GM21786 (cell line): ENCODE measurements at regions not wholly inside any gene's neighbourhood (a gene's known extent, or its start where the extent isn't known, plus 50 kb on each side); places are given as distances from the start of the nearest gene placed in this dataset.
"Not testable (repeated sequence)": the region's sequence is repeated elsewhere in the genome, so short reads cannot be mapped to it uniquely, and the experiment has no call there.

Source experiments
- ATAC-seq: cut with Tn5 transposase; IDR thresholded peaks from one replicate; pipeline ENCODE4 v1.9.1; 2021; ENCODE audit not compliant: unreplicated experiment

GRCh38 chr2:199040522-199040921 lies 417.2 kb downstream of the SATB2 start:
- ATAC-seq = no peak

GRCh38 chr2:199033761-199034160 lies 424.0 kb downstream of the SATB2 start:
- not testable (repeated sequence) for ATAC-seq

DNA sequence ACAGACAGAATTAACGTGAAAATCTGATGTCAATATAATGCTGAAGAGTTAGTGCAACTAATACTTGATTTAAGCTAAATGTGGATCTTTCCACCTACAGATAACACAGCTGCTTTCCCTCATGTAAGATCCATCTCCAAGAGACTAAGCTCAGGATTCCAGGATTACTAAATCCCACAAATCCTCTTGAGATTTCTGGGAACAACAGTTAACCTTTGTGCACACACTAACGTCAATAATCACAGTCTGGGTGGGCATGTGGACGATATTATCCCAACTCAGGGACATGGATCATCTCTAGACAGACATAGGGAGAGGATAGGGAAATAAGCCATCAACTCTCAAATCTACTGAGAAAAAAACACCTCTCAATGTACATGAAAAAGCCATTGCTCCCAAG lies 432.6 kb downstream of the SATB2 start:
- no peak for ATAC-seq

DNA sequence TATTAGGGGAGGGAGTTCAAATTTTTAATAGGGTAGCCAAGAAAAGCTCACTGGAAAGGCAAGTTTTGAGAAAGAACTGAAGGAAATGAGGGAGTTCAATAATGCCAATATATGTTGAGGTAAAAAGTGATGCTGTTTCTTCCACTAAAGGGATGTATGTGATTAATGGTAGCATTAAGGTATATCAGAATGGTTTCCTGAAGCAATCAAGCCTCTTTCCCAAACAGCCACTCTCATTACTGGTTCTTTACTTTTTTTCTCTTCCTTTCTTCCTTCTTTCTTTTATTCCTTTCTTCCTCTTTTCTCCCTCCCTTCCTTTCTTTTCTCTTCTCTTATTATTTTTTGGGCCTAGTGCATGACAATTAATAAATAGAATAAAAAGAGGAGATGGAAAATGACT lies 433.5 kb downstream of the SATB2 start:
- no peak for ATAC-seq

GRCh38 chr2:199019898-199020507 lies 437.7 kb downstream of the SATB2 start:
- ATAC-seq = no peak

- ATAC-seq = no peak
Observed at GRCh38 chr2:199018826-199019225, 438.9 kb downstream of the SATB2 start.

GRCh38 chr2:199015072-199015471 lies 442.7 kb downstream of the SATB2 start:
- ATAC-seq = no peak

DNA sequence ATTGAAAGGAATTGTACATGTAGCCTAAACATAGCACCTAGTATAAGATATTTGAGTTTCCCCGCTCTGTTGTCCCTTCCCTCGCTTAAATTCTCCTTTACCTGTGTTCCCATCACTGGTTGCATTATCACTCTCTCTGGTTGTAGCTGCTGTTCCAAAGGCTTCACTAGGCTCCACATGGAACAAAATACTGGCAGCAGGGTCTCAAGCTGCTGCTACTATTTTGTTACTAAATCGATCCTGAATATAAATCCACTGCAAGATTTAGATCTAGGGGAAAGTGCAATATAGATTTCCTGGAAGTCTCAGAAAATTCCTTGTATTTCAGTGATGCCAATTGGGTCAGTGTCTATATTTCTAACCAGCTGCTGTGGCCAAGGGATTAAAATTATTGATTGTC lies 443.5 kb downstream of the SATB2 start:
- ATAC-seq = no peak

DNA sequence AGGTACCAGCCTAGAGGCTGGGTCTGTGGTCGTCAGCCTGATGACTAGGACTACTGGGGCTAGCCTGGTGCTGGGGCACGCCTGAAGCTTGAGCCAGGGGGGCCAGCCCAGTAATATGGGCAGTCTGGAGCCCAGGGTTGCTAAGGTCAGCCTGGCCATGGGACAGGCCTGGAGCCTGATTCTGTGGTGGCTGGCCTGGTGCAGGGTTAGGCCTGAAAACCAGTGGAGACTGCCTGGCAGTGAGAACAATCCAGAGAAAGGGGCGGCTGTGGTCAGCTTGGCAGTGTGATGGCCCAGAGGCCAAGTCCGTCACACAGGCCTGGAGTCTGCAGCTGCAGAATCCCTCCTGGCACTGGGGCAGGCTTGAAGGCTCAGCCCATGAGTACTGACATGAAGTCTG lies 445.8 kb downstream of the SATB2 start:
- ATAC-seq = no peak

- no peak for ATAC-seq
Observed at GRCh38 chr2:198994678-198995077, 463.1 kb downstream of the SATB2 start.

DNA sequence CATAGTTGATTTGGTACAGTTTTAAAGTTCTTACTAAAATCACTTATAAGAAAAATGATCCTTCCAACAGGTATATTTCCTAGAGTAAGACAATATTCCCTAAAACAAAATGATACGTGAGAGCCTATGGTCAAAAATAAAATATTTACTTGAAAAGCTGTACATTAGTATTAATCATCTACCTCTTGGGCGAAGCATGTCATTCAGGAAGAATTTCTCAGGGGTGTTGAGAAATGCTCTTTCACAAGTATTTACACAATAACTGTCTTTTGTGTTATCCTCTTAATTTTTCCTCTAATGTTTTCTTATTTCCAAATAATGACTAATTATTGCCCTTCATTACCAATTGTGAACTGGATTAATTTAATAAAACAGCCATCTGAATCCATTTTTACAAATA lies 466.3 kb downstream of the SATB2 start:
- ATAC-seq = no peak

DNA sequence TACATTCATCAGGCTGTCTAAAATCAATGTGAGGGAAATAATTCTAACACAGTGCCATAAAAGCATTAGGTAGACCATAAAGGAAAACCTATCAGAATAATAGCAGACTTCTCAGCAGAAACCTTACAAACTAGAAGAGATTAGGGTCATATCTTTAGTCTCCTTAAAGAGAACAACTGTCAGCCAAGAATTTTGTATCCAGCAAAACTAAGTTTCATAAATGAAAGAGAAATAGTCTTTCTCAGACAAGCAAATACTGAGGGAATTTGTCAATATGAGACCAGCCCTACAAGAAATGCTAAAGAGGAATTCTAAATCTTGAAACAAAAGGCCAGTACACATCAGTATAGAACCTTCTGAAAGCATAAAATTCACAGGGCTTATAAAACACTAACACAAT lies 482.0 kb downstream of the SATB2 start:
- ATAC-seq = no peak

DNA sequence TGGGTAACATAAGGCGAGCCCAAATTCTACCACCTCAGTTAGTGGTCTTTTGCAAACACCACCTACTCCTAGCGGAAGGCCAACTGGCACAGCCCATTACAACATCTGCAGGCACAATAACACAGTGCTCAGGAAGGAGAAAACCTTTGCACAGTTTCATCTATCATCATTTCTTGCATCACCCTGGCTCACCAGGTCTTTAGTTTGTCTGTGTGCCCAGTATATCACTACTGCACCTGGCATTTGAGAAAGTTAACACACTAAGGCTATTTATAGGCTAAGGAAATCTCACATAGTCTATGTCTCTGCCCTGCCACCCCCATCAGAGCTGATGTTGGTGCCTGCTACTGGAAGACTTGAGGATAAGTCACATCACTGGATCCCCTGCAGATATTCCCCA lies 484.0 kb downstream of the SATB2 start:
- ATAC-seq = no peak

DNA sequence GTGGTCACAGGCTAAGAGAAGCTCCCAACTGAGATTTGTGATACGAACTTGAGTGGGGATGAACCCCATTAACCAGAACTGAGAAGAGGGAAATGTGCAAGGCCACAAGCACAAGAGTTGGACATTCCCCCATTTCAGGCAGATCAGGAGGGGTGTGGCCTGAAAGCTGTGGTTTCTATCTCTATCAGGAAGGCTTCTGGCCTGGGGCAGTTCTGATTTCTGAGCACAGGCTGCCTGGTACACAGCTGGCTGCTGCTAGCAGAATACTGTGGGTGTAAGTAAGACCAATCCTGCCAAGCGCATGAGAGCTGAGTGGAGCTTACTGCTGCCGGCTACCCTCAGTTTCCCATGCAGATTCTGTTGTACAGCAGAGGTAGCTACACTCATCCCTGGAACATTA lies 484.6 kb downstream of the SATB2 start:
- ATAC-seq = no peak

DNA sequence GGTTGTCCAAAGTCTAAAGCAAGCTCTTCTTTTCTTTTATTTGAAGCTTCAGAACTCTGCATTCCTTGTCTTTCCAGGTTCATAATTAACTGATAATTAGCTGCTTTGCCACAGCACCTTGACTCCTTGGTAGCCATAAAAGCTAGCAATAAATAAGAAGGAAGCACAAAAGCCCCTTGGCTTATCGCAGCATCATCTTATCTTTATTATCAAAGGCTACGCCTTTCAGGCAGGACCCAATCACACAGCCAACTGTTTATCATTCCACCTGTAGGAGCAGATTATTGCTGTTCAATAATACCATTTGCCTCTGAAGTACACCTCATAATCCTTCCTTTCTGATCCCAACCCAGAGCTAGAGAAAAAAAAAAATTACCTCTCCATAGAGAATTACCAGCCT lies 489.2 kb downstream of the SATB2 start:
- no peak for ATAC-seq

DNA sequence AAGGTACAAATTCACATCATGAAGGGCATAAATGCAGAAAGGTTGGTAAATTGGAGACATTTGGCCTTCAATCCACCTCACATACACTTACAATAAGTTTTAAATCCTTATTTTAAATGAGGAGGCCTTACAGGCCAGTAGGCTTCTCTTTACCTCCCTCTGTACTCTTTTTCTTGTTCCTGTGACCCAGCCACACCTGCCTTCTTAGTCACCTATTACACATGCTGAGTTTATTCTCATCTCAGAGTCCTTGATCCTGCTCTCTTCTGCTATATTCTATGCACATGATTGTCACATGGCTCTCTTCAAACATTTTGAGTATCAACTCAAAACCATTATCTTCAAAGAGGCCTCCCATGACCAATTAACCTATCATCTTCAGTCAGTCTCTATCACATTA lies 491.5 kb downstream of the SATB2 start:
- no peak for ATAC-seq

DNA sequence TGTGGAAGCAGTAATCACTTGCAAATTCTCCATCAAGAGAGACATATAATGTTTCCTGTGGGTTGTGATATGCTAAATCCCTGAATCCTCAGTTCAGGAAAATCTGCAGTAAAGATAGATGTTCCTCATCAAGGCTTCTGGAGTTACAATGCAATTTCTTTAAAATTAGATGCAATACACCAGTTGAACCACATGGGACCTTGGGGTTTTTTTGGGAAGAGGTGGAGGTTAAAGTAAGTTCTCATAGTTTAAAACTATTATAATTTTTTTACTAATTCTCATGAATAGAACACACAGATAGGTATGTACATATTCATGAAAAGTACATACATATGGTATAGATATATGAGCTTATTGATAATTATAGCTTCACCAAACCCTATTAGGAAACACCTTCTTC lies 496.2 kb downstream of the SATB2 start:
- ATAC-seq = no peak

DNA sequence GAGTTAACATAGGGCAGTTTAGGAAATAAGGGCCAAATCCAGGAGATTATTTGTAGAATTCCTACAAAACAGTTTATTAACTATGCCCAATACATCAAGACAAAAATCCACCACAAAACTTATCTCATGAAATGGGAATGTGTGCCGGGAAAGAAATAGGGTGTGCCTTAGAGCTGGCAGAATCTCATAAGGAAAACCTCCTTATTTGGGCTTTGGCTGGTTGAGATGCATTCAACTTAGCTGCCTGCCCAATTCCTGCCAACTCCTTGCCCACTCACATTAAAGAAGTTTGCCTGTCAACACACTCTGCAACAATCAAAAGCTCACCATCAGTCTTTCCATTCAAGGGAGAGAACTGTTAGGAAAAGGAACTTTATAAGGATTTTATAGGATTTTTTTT lies 500.6 kb downstream of the SATB2 start:
- ATAC-seq = no peak

GRCh38 chr2:198953328-198953727 lies 504.4 kb downstream of the SATB2 start:
- no peak for ATAC-seq

DNA sequence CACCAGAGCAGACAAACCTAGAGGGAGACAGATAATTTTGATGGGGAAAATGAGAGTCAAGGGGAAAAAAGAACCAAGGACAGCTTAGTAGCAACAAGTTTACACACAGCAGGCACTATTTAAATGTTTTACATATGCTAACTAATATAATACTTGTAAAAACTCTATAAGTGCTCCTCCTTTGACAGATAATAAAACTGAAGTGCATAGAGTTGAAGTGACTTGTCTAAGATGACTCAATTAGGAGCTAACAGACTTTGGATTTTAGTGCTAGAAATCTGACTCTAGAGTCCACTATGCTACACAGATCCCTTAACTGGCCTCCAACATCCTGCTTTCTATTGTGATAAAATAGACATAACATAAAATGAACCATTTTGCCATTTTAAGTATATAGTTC lies 506.9 kb downstream of the SATB2 start:
- ATAC-seq = no peak

GRCh38 chr2:198945496-198945895 lies 512.2 kb downstream of the SATB2 start:
- ATAC-seq = no peak

- ATAC-seq = no peak
Observed at GRCh38 chr2:198930170-198930569, 527.6 kb downstream of the SATB2 start.

DNA sequence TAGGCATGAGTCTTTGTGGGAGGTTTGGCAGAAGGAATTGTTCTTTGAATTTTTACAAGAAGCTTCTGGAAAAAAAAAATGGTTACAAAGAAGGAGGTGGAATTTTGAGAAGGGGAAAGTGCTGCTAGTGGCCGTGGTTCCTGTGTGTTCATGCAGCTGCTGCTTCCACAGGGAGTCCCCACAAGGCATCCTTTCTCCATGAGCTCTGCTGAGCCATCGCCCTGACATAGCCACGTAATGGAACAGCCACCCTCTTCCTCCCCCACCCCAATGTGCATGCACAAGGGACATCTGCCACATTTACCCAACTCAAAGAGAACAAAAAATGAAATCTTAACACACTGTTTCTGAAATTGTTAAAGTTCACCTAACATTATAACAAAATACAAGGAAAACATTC lies 529.7 kb downstream of the SATB2 start:
- ATAC-seq = no peak
